GM21360 (cell line): ENCODE measurements at regions not wholly inside any gene's neighbourhood (a gene's known extent, or its start where the extent isn't known, plus 50 kb on each side); places are given as distances from the start of the nearest gene placed in this dataset.
"Not testable (repeated sequence)": the region's sequence is repeated elsewhere in the genome, so short reads cannot be mapped to it uniquely, and the experiment has no call there.

Source experiments
- ATAC-seq: cut with Tn5 transposase; IDR thresholded peaks from one replicate; pipeline ENCODE4 v1.9.1; 2021; ENCODE audit warnings: mild to moderate bottlenecking, moderate library complexity; ENCODE audit not compliant: unreplicated experiment

- no peak for ATAC-seq
Measured at GRCh38 chr5:21071986-21072385, 1084.0 kb upstream of the CDH18 start.

GRCh38 chr5:21071421-21071820, 1083.4 kb upstream of the CDH18 start:
- ATAC-seq = no peak

GRCh38 chr5:21070858-21071257, 1082.9 kb upstream of the CDH18 start:
- no peak for ATAC-seq

- no peak for ATAC-seq
Measured at GRCh38 chr5:21067724-21068123, 1079.7 kb upstream of the CDH18 start.

GRCh38 chr5:21063146-21063545, 1075.1 kb upstream of the CDH18 start:
- ATAC-seq = no peak

GRCh38 chr5:21058289-21058688, 1070.3 kb upstream of the CDH18 start:
- ATAC-seq = peak; percentile 99

GRCh38 chr5:21051945-21052344, 1063.9 kb upstream of the CDH18 start:
- no peak for ATAC-seq

GRCh38 chr5:21049901-21050300, 1061.9 kb upstream of the CDH18 start:
- ATAC-seq = no peak

GRCh38 chr5:21030981-21031380, 1043.0 kb upstream of the CDH18 start:
- ATAC-seq = no peak

- ATAC-seq = no peak
Measured at GRCh38 chr5:21024966-21025365, 1037.0 kb upstream of the CDH18 start.

- ATAC-seq = no peak
Measured at GRCh38 chr5:21013237-21013636, 1025.2 kb upstream of the CDH18 start.

- ATAC-seq = no peak
Measured at GRCh38 chr5:21007781-21008180, 1019.8 kb upstream of the CDH18 start.

GRCh38 chr5:20988933-20989332, 1000.9 kb upstream of the CDH18 start:
- ATAC-seq = not testable (repeated sequence)

GRCh38 chr5:20985754-20986153, 997.8 kb upstream of the CDH18 start:
- ATAC-seq = no peak

- ATAC-seq = no peak
Measured at GRCh38 chr5:20974426-20974825, 986.4 kb upstream of the CDH18 start.

- peak; percentile 84 for ATAC-seq
Measured at GRCh38 chr5:20972419-20972925, 984.5 kb upstream of the CDH18 start.

GRCh38 chr5:20959347-20959746, 971.3 kb upstream of the CDH18 start:
- ATAC-seq = no peak

GRCh38 chr5:20958641-20959040, 970.6 kb upstream of the CDH18 start:
- no peak for ATAC-seq

- ATAC-seq = no peak
Measured at GRCh38 chr5:20956134-20956533, 968.1 kb upstream of the CDH18 start.

- ATAC-seq = no peak
Measured at GRCh38 chr5:20949636-20950035, 961.6 kb upstream of the CDH18 start.

GRCh38 chr5:20943183-20943971, 955.4 kb upstream of the CDH18 start:
- not testable (repeated sequence) for ATAC-seq

- not testable (repeated sequence) for ATAC-seq
Measured at GRCh38 chr5:20942603-20943002, 954.6 kb upstream of the CDH18 start.

- not testable (repeated sequence) for ATAC-seq
Measured at GRCh38 chr5:20940786-20941185, 952.8 kb upstream of the CDH18 start.
